Astrocyte (in vitro differentiated cells and primary cell): ENCODE measurements at regions not wholly inside any gene's neighbourhood (a gene's known extent, or its start where the extent isn't known, plus 50 kb on each side); places are given as distances from the start of the nearest gene placed in this dataset.

Experiments
- DNase-seq: peaks from one replicate; pipeline ENCODE4 v3.0.0-alpha.2; 2010; ENCODE audit warnings: low read depth
- FAIRE-seq: peaks from 2 replicates; lab custom pipeline; 2011; peaks lifted over from hg19 to GRCh38; lab: Jason Lieb, UNC
- H2AFZ ChIP-seq: 2 replicates; pipeline ENCODE4 v1.6.0; 2012; ENCODE audit warnings: low read depth, low read length, inconsistent platforms
- H3K27ac ChIP-seq: 2 replicates; pipeline ENCODE4 v1.5.1; 2011; ENCODE audit warnings: low read depth, low read length, inconsistent platforms
- H3K27me3 ChIP-seq: 2 replicates; pipeline ENCODE4 v1.6.0; 2011; ENCODE audit warnings: low read length, inconsistent platforms; ENCODE audit not compliant: insufficient read depth
- H3K36me3 ChIP-seq: 2 replicates; pipeline ENCODE4 v1.5.1; 2011; ENCODE audit warnings: low read length, inconsistent platforms; ENCODE audit not compliant: insufficient read depth
- H3K4me1 ChIP-seq: 2 replicates; pipeline ENCODE4 v1.5.1; 2011; ENCODE audit warnings: low read length, inconsistent platforms; ENCODE audit not compliant: insufficient read depth
- H3K4me2 ChIP-seq: 2 replicates; pipeline ENCODE4 v1.6.0; 2012; ENCODE audit warnings: low read length, inconsistent platforms
- H3K4me3 ChIP-seq: 2 replicates; pipeline ENCODE4 v1.5.1; 2011; ENCODE audit warnings: low read depth, mild to moderate bottlenecking, low read length, inconsistent platforms; ENCODE audit not compliant: insufficient read depth
- H3K79me2 ChIP-seq: 2 replicates; pipeline ENCODE4 v1.6.0; 2012; ENCODE audit warnings: mild to moderate bottlenecking, low read length, inconsistent platforms; ENCODE audit not compliant: insufficient read depth
- H3K9ac ChIP-seq: 2 replicates; pipeline ENCODE4 v1.6.0; 2012; ENCODE audit warnings: mild to moderate bottlenecking, low read length, inconsistent platforms
- H3K9me3 ChIP-seq: 2 replicates; pipeline ENCODE4 v1.5.1; 2012; ENCODE audit warnings: low read depth, mild to moderate bottlenecking, low read length, inconsistent platforms; ENCODE audit not compliant: insufficient read depth
- H4K20me1 ChIP-seq: 2 replicates; pipeline ENCODE4 v1.6.0; 2012; ENCODE audit warnings: low read length, inconsistent platforms; ENCODE audit not compliant: insufficient read depth
- H3K27ac Mint-ChIP-seq: one replicate; pipeline ENCODE4 v1.8.0; 2021; ENCODE audit warnings: mild to moderate bottlenecking, mixed read lengths; ENCODE audit not compliant: unreplicated experiment
- H3K27me3 Mint-ChIP-seq: one replicate; pipeline ENCODE4 v1.8.0; 2021; ENCODE audit warnings: low read depth, mixed read lengths; ENCODE audit not compliant: unreplicated experiment
- H3K36me3 Mint-ChIP-seq: one replicate; pipeline ENCODE4 v1.8.0; 2021; ENCODE audit warnings: low read depth, mixed read lengths; ENCODE audit not compliant: unreplicated experiment
- H3K4me1 Mint-ChIP-seq: one replicate; pipeline ENCODE4 v1.8.0; 2021; ENCODE audit warnings: low read depth, mixed read lengths; ENCODE audit not compliant: unreplicated experiment
- H3K4me3 Mint-ChIP-seq: one replicate; pipeline ENCODE4 v1.8.0; 2021; ENCODE audit warnings: mild to moderate bottlenecking, moderate library complexity, mixed read lengths; ENCODE audit not compliant: unreplicated experiment
- H3K9me3 Mint-ChIP-seq: one replicate; pipeline ENCODE4 v1.8.0; 2021; ENCODE audit warnings: mild to moderate bottlenecking, mixed read lengths; ENCODE audit not compliant: unreplicated experiment
- EZH2 ChIP-seq: IDR thresholded peaks from 2 replicates; pipeline ENCODE4 v1.6.1; 2012; ENCODE audit warnings: mild to moderate bottlenecking, low read length, inconsistent platforms; ENCODE audit not compliant: insufficient read depth
- TF ChIP-seq, protein P1 (sequence below): IDR thresholded peaks from 2 replicates; pipeline ENCODE4 v1.5.1; 2011; ENCODE audit warnings: low read depth, mild to moderate bottlenecking, inconsistent platforms, low read length, moderate library complexity; ENCODE audit not compliant: insufficient read depth

DNA sequence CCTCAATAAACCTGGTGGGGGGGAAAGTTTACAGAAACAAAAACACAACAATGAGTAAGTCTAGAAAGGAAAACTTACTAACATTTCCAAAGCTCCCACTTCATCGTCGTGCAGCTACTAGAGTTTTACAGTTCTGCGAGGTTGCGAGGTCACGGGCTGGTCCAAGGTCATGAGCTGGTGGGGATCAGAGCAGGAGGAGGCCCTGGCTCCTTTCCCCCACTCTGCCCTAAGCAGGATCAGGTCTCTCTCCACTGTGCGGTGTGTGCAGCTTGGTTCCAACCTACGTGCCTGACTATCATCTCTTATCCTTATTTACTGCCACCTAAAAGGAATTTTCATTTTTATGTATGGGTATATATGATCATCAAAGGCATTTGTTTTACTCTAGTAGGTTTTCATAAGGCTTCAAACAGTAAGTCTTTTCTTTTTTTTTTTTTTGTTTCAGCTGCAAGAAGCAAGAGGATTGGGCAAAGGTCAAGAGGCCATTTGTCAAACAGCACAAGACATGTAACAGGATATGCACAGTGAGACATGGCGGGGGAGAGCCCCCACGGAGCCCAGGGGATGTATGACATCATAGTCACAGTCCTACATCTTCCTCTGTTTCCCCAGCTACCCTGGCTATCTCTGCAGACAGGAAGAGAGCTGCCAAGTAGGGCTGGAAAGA, 76.6 kb upstream of the POMP start:
- H3K27ac Mint-ChIP-seq, result no peak overlapping the region
- no peak overlapping the region for H3K27ac ChIP-seq
- H3K4me1 Mint-ChIP-seq, result peaks cover 17% of the 10 kb centered on the region

DNA sequence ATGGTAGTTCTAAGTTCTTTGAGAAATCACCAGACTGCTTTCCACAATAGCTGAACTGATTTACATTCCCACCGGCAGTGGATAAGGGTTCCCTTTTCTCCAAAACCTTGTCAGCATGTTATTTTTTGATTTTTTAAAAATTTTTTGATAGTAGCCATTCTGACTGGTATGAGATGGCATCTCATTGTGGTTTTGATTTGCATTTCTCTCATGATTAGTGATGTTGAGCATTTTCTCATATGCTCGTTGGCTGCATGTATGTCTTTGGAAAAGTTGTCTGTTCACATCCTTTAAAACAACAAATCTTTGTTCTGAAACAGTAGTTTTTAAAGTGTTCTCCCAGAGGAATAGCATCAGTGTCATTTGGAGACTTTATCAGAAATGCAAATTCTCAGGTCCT, 77.5 kb upstream of the POMP start:
- Mint-ChIP-seq H3K27ac (no peak overlapping the region), H3K27me3 (peaks cover 4% of the 10 kb centered on the region), H3K4me1 (peaks cover 17% of the 10 kb centered on the region), H3K9me3 (no peaks in the 10 kb centered on the region), H3K4me3 (no peak overlapping the region), H3K36me3 (no peaks in the 10 kb centered on the region)
- no peak overlapping the region for H3K4me2 ChIP-seq
- no peak overlapping the region for H3K9ac ChIP-seq
- no peaks in the 10 kb centered on the region for H3K36me3 ChIP-seq
- DNase-seq (no peak), FAIRE-seq (peak; percentile 34)
- H3K9me3 ChIP-seq, result no peaks in the 10 kb centered on the region
- no peak overlapping the region for H2AFZ ChIP-seq
- H3K4me1 ChIP-seq, result peaks cover 6% of the 10 kb centered on the region
- no peak overlapping the region for H3K4me3 ChIP-seq
- H3K79me2 ChIP-seq, result no peaks in the 10 kb centered on the region
- no peaks in the 10 kb centered on the region for H3K27me3 ChIP-seq
- H3K27ac ChIP-seq, result no peak overlapping the region
- no peak for TF ChIP-seq EZH2
- TF ChIP-seq, protein P1, sequence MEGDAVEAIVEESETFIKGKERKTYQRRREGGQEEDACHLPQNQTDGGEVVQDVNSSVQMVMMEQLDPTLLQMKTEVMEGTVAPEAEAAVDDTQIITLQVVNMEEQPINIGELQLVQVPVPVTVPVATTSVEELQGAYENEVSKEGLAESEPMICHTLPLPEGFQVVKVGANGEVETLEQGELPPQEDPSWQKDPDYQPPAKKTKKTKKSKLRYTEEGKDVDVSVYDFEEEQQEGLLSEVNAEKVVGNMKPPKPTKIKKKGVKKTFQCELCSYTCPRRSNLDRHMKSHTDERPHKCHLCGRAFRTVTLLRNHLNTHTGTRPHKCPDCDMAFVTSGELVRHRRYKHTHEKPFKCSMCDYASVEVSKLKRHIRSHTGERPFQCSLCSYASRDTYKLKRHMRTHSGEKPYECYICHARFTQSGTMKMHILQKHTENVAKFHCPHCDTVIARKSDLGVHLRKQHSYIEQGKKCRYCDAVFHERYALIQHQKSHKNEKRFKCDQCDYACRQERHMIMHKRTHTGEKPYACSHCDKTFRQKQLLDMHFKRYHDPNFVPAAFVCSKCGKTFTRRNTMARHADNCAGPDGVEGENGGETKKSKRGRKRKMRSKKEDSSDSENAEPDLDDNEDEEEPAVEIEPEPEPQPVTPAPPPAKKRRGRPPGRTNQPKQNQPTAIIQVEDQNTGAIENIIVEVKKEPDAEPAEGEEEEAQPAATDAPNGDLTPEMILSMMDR, result no peak
- no peaks in the 10 kb centered on the region for H4K20me1 ChIP-seq

More for the DNA sequence above, 76.6 kb upstream of the POMP start:
- no peak overlapping the region for H3K4me2 ChIP-seq
- no peaks in the 10 kb centered on the region for H3K79me2 ChIP-seq
- TF ChIP-seq EZH2, result no peak
- DNase-seq (no peak), FAIRE-seq (no peak)
- H3K9me3 Mint-ChIP-seq, result no peaks in the 10 kb centered on the region
- H3K36me3 Mint-ChIP-seq, result no peaks in the 10 kb centered on the region
- no peaks in the 10 kb centered on the region for H3K36me3 ChIP-seq
- no peaks in the 10 kb centered on the region for H4K20me1 ChIP-seq
- H3K9ac ChIP-seq, result no peak overlapping the region
- no peak overlapping the region for H3K4me3 ChIP-seq
- no peaks in the 10 kb centered on the region for H3K27me3 ChIP-seq
- H3K27me3 Mint-ChIP-seq, result peaks cover 4% of the 10 kb centered on the region
- H3K9me3 ChIP-seq, result no peaks in the 10 kb centered on the region
- H3K4me1 ChIP-seq, result peaks cover 6% of the 10 kb centered on the region
- H3K4me3 Mint-ChIP-seq, result no peak overlapping the region
- no peak overlapping the region for H2AFZ ChIP-seq

DNA sequence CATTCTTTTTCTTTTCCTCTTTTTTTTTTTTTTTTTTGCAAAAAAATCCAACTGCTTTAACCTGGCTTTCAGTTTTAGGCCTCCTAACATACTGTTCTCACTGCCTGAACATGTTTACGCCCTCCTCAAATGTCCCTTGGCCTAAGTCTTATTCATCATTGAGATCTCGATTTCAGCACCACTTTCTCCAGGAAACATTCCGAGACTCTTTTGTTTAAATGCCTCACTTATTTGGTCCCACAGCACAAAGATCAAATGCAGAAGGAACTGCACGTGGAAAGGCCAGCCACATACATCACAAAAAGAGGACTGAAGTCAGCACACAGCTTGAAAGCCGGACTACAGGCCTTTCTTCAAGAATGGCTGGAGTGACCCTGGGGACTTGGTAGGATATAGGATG, 79.2 kb upstream of the POMP start:
- DNase-seq (no peak), FAIRE-seq (no peak)
- no peak overlapping the region for H3K4me3 Mint-ChIP-seq
- no peak overlapping the region for H3K9ac ChIP-seq
- H3K27ac ChIP-seq, result no peak overlapping the region
- no peak overlapping the region for H3K4me3 ChIP-seq
- H3K36me3 Mint-ChIP-seq, result no peaks in the 10 kb centered on the region
- H3K4me2 ChIP-seq, result no peak overlapping the region
- H3K9me3 ChIP-seq, result no peaks in the 10 kb centered on the region
- no peaks in the 10 kb centered on the region for H3K27me3 ChIP-seq
- H3K4me1 Mint-ChIP-seq, result peaks cover 11% of the 10 kb centered on the region
- no peaks in the 10 kb centered on the region for H3K36me3 ChIP-seq
- no peak overlapping the region for H2AFZ ChIP-seq
- peaks cover 5% of the 10 kb centered on the region for H3K4me1 ChIP-seq
- no peaks in the 10 kb centered on the region for H4K20me1 ChIP-seq
- no peak overlapping the region for H3K27ac Mint-ChIP-seq
- H3K79me2 ChIP-seq, result no peaks in the 10 kb centered on the region
- H3K27me3 Mint-ChIP-seq, result peaks cover 4% of the 10 kb centered on the region
- TF ChIP-seq EZH2, result no peak
- TF ChIP-seq, protein P1, result no peak
- no peaks in the 10 kb centered on the region for H3K9me3 Mint-ChIP-seq
